Liver (tissue), 8 donors: ENCODE measurements at regions not wholly inside any gene's neighbourhood (a gene's known extent, or its start where the extent isn't known, plus 50 kb on each side); places are given as distances from the start of the nearest gene placed in this dataset.

Experiments used
- DNase-seq: peaks from one replicate; pipeline ENCODE4 v3.0.0-alpha.2; 2017; ENCODE audit warnings: low spot score
- H3K27ac ChIP-seq, 2 donors: one replicate each; pipeline ENCODE4 v1.7.0; 2013; ENCODE audit warnings: inconsistent platforms in 2 of 2, low read length in 2 of 2, control low read depth in 1 of 2, low read depth in 1 of 2, mild to moderate bottlenecking in 1 of 2
- H3K27me3 ChIP-seq, 4 donors: one replicate each; pipeline versions ENCODE4 v1.6.1 to v1.7.0; 2013; ENCODE audit warnings: low read length in 3 of 4, inconsistent platforms in 1 of 4, mild to moderate bottlenecking in 1 of 4, moderate library complexity in 1 of 4; ENCODE audit not compliant: control insufficient read depth in 4 of 4, insufficient read depth in 4 of 4
- H3K36me3 ChIP-seq, 4 donors: one replicate each; pipeline versions ENCODE4 v1.6.1 to v1.7.0; 2013; ENCODE audit warnings: low read length in 3 of 4, mild to moderate bottlenecking in 3 of 4, low read depth in 1 of 4, moderate library complexity in 1 of 4; ENCODE audit not compliant: control insufficient read depth in 4 of 4, insufficient read depth in 3 of 4
- H3K4me1 ChIP-seq, 4 donors: one replicate each; pipeline versions ENCODE4 v1.6.1 to v1.7.0; 2013; ENCODE audit warnings: low read length in 3 of 4, mild to moderate bottlenecking in 3 of 4, moderate library complexity in 1 of 4; ENCODE audit not compliant: control insufficient read depth in 4 of 4, insufficient read depth in 4 of 4
- H3K4me3 ChIP-seq, 3 donors: one replicate each; pipeline versions ENCODE4 v1.6.1 to v1.7.0; 2013; ENCODE audit warnings: low read length in 3 of 3, control low read depth in 1 of 3, low read depth in 1 of 3, mild to moderate bottlenecking in 1 of 3
- H3K9ac ChIP-seq, 2 donors: one replicate each; pipeline ENCODE4 v1.7.0; 2013; ENCODE audit warnings: low read length in 2 of 2, mild to moderate bottlenecking in 2 of 2, moderate library complexity in 2 of 2, control low read depth in 1 of 2, low read depth in 1 of 2
- H3K9me3 ChIP-seq, 4 donors: one replicate each; pipeline versions ENCODE4 v1.6.1 to v1.7.0; 2013; ENCODE audit warnings: low read length in 3 of 4; ENCODE audit not compliant: control insufficient read depth in 4 of 4
- CTCF ChIP-seq: fragments of 150-350 bp; IDR thresholded peaks from 2 replicates; pipeline ENCODE4 v1.5.1; 2017; ENCODE audit warnings: improper control_type of control experiment, low read depth, low read length; ENCODE audit not compliant: missing input control
- EGR1 ChIP-seq, 2 donors: IDR thresholded peaks; 2 replicates each; pipeline ENCODE4 v1.6.1; 2016 to 2018; ENCODE audit warnings: antibody characterized with exemption in 2 of 2, low read depth in 2 of 2
- FOXA1 ChIP-seq: IDR thresholded peaks from 2 replicates; pipeline ENCODE4 v1.6.1; 2016; ENCODE audit warnings: antibody characterized with exemption
- FOXA2 ChIP-seq: IDR thresholded peaks from 2 replicates; pipeline ENCODE4 v1.6.1; 2016; ENCODE audit warnings: antibody characterized with exemption
- HNF4A ChIP-seq, 2 donors: conservative IDR thresholded peaks; 2 replicates each; pipeline ENCODE4 v1.6.1; 2016; ENCODE audit warnings: antibody characterized with exemption in 2 of 2, mild to moderate bottlenecking in 2 of 2
- HNF4G ChIP-seq: IDR thresholded peaks from 2 replicates; pipeline ENCODE4 v1.6.1; 2016; ENCODE audit warnings: antibody characterized with exemption
- JUND ChIP-seq, 2 donors: IDR thresholded peaks; 2 replicates each; pipeline ENCODE4 v1.6.1; 2016; ENCODE audit warnings: antibody characterized with exemption in 2 of 2
- NR2F2 ChIP-seq: IDR thresholded peaks from 2 replicates; pipeline ENCODE4 v1.6.1; 2016; ENCODE audit warnings: antibody characterized with exemption
- RAD21 ChIP-seq, 2 donors: IDR thresholded peaks; 2 replicates each; pipeline ENCODE4 v1.6.1; 2016; ENCODE audit warnings: antibody characterized with exemption in 2 of 2, mild to moderate bottlenecking in 2 of 2
- REST ChIP-seq: IDR thresholded peaks from 2 replicates; pipeline ENCODE4 v1.6.1; 2016; ENCODE audit warnings: antibody characterized with exemption, mild to moderate bottlenecking
- RXRA ChIP-seq, 2 donors: IDR thresholded peaks; 2 replicates each; pipeline ENCODE4 v1.6.1; 2017 to 2018; ENCODE audit warnings: antibody characterized with exemption in 2 of 2, mild to moderate bottlenecking in 1 of 2
- SP1 ChIP-seq: IDR thresholded peaks from 2 replicates; pipeline ENCODE4 v1.6.1; 2018; ENCODE audit warnings: antibody characterized with exemption, mild to moderate bottlenecking
- TAF1 ChIP-seq: conservative IDR thresholded peaks from 2 replicates; pipeline ENCODE4 v1.6.1; 2016; ENCODE audit warnings: antibody characterized with exemption, mild to moderate bottlenecking
- ZBTB33 ChIP-seq: IDR thresholded peaks from 2 replicates; pipeline ENCODE4 v1.6.1; 2016; ENCODE audit warnings: antibody characterized with exemption
- WGBS: extraction: QIAGEN DNeasy Blood & Tissue Kit; methylation state at CpG from one replicate; pipeline ENCODE4 v1.1.7; 2013; 5-methylcytosine and 5-hydroxymethylcytosine counted together
- TF ChIP-seq, protein P1 (sequence below): IDR thresholded peaks from 2 replicates; pipeline ENCODE4 v1.6.1; 2016; ENCODE audit warnings: antibody characterized with exemption
- donor health status: healthy.
- donor health status: healthy.
- donor health status: healthy.
- donor health status: healthy.
- donor health status: healthy.

DNA sequence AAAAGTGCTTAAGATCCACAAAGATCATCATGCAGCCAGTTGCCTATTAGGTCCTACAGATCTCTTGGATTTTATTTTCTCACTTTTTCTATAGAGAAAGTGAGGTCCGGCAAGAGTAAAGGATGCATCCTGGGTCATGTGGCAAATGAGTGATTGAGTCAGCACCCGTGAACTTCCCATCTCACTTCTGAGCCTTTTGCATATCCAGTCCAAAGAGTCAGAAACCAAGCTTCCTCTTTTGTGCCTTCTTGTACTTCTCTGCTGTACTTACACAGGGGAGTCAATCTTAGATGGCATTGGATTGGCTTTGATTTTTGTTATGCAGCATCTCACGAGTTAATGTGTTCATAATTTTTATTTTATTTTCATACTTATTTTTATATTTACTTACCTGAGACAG lies 114.2 kb upstream of the IRX5 start:
- no peak for TF ChIP-seq HNF4G

GRCh38 chr16:54815177-54815576 lies 115.5 kb upstream of the IRX5 start:
- Histone ChIP-seq H3K36me3 (no peaks in the 10 kb centered on the region), H3K9ac (no peak overlapping the region), H3K27me3 (peaks cover 0 to 3% (median 1%) of the 10 kb centered on the region in 4 donors), H3K4me3 (no peak overlapping the region), H3K4me1 (no peaks in the 10 kb centered on the region), H3K27ac (no peak overlapping the region), H3K9me3 (no peaks in the 10 kb centered on the region)
- WGBS, result 70% methylated on average over 3 of the region's 3 CpGs
- DNase-seq, result no peak
- TF ChIP-seq EGR1 (IDR thresholded peaks at IDR 0.05; ENCODE audit: low read depth in 2 of 2), result no peak
- TF ChIP-seq FOXA2, result no peak
- TF ChIP-seq NR2F2, result no peak
- TF ChIP-seq REST, result no peak
- no peak for TF ChIP-seq HNF4G
- TF ChIP-seq FOXA1, result no peak
- TF ChIP-seq HNF4A (conservative IDR thresholded peaks at IDR 0.05), result no peak
- no peak for TF ChIP-seq CTCF
- TF ChIP-seq, protein P1, sequence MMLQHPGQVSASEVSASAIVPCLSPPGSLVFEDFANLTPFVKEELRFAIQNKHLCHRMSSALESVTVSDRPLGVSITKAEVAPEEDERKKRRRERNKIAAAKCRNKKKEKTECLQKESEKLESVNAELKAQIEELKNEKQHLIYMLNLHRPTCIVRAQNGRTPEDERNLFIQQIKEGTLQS, result no peak
- no peak for TF ChIP-seq RXRA (IDR thresholded peaks at IDR 0.05)
- no peak for TF ChIP-seq JUND (IDR thresholded peaks at IDR 0.05)
- no peak for TF ChIP-seq RAD21 (IDR thresholded peaks at IDR 0.05)
- no peak for TF ChIP-seq ZBTB33
- TF ChIP-seq TAF1, result no peak
- no peak for TF ChIP-seq SP1

More for the DNA sequence above, 114.2 kb upstream of the IRX5 start:
- H3K36me3 ChIP-seq, result no peaks in the 10 kb centered on the region
- H3K9ac ChIP-seq, result no peak overlapping the region
- H3K4me1 ChIP-seq, result no peaks in the 10 kb centered on the region
- peaks cover 0 to 3% (median 1%) of the 10 kb centered on the region in 4 donors for H3K27me3 ChIP-seq
- no peaks in the 10 kb centered on the region for H3K9me3 ChIP-seq
- no peak overlapping the region for H3K27ac ChIP-seq
- DNase-seq, result no peak
- WGBS, result 42% methylated on average over 3 of the region's 3 CpGs
- H3K4me3 ChIP-seq, result no peak overlapping the region
